Thoracic aorta (tissue), 2 donors: ENCODE measurements at regions not wholly inside any gene's neighbourhood (a gene's known extent, or its start where the extent isn't known, plus 50 kb on each side); places are given as distances from the start of the nearest gene placed in this dataset.
A peak's percentile ranks its signal among the peaks of the same experiment; 100 is the strongest.

Source experiments
- ATAC-seq: fragments of 150-250 bp; one replicate; pipeline ENCODE4 v1.8.0; 2017; ENCODE audit warnings: low read depth; ENCODE audit not compliant: insufficient number of reproducible peaks, low FRiP score
- DNase-seq: peaks from one replicate; pipeline ENCODE4 v3.0.0-alpha.2; 2020; ENCODE audit warnings: low spot score
- H3K27ac ChIP-seq, 2 donors: fragments of 200-600 bp; sonication (generic); 1 replicate in 1 of 2; 2 replicates in 1 of 2; pipeline ENCODE4 v1.5.1; 2016; ENCODE audit warnings: mild to moderate bottlenecking in 2 of 2, moderate library complexity in 2 of 2
- H3K27me3 ChIP-seq: fragments of 200-600 bp; sonication (generic); replicated peaks from 2 replicates; pipeline ENCODE4 v1.6.0; 2016; ENCODE audit warnings: mild to moderate bottlenecking; ENCODE audit not compliant: insufficient read depth
- H3K36me3 ChIP-seq: fragments of 200-600 bp; sonication (generic); one replicate; pipeline ENCODE4 v1.5.1; 2016
- H3K4me1 ChIP-seq, 2 donors: fragments of 200-600 bp; sonication (generic); 1 replicate in 1 of 2; 2 replicates in 1 of 2; pipeline versions ENCODE4 v1.5.1 to v1.6.0; 2016; ENCODE audit warnings: low read depth in 2 of 2, mild to moderate bottlenecking in 1 of 2; ENCODE audit not compliant: control insufficient read depth in 1 of 2
- H3K4me3 ChIP-seq: fragments of 200-600 bp; sonication (generic); 2 replicates; pipeline ENCODE4 v1.5.1; 2016; ENCODE audit warnings: mild to moderate bottlenecking
- H3K9me3 ChIP-seq: fragments of 200-600 bp; sonication (generic); 2 replicates; pipeline ENCODE4 v1.5.1; 2016
- CTCF ChIP-seq: fragments of 200-600 bp; sonication (generic); IDR thresholded peaks from one replicate; pipeline ENCODE4 v1.5.1; 2019; ENCODE audit warnings: antibody characterized with exemption

GRCh38 chr5:36374266-36374862 lies 72.7 kb upstream of the RANBP3L start:
- TF ChIP-seq CTCF, result no peak
- ATAC-seq (no peak), DNase-seq (no peak)
- H3K4me3 ChIP-seq, result no peak overlapping the region
- no peaks in the 10 kb centered on the region for H3K36me3 ChIP-seq
- H3K27ac ChIP-seq, result peak overlapping the region in 1 of 2 donors; percentile 1
- H3K9me3 ChIP-seq, result no peaks in the 10 kb centered on the region
- no peaks in the 10 kb centered on the region for H3K27me3 ChIP-seq
- H3K4me1 ChIP-seq, result peaks cover 0 to 8% of the 10 kb centered on the region in 2 donors

DNA sequence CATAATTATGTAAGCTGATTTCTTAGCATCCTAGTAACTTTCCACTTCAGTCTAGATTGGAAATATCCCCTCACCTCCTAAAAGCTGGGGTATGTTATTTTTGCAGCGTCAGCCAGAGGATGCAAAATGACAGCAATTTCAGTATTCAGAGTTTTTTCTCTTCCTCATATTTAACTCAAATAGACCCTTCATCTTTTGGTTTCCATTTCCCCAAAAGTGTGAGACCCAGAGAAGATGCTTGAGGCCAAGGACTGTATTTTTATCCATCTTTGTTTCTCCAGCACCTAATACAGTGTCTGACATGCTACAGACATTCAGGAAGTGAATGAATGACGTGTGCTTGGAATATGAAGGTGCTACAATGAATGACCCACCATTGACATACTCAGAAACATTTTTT lies 75.5 kb upstream of the RANBP3L start:
- DNase-seq, result no peak
- no peaks in the 10 kb centered on the region for H3K27me3 ChIP-seq
- no peaks in the 10 kb centered on the region for H3K36me3 ChIP-seq
- no peak overlapping the region for H3K4me3 ChIP-seq
- TF ChIP-seq CTCF, result no peak
- H3K4me1 ChIP-seq, result peaks cover 0 to 8% of the 10 kb centered on the region in 2 donors
- no peaks in the 10 kb centered on the region for H3K9me3 ChIP-seq
- no peak overlapping the region for H3K27ac ChIP-seq
- ATAC-seq, result no peak

DNA sequence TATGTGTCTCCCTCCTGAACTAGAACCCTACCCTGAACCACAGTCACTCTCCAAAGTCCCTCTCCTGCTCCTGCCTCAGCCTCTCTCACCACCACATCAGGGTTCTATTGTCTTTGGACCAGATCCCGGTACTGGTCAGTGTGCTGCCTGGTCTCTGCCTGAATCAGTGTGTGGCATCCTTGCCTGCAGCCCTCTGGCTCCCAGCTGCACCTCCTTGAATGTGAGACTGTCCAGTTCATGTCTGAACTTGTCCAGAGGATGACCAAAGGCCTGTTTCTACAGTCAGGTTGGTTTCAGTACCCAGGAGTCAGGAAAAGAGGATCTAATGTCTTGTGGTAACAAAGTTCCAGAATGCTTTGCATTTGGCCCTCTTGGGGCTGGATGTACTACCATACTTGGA lies 76.8 kb upstream of the RANBP3L start:
- TF ChIP-seq CTCF, result no peak
- no peaks in the 10 kb centered on the region for H3K9me3 ChIP-seq
- H3K4me1 ChIP-seq, result peaks cover 0 to 8% of the 10 kb centered on the region in 2 donors
- H3K36me3 ChIP-seq, result no peaks in the 10 kb centered on the region
- H3K4me3 ChIP-seq, result no peak overlapping the region
- H3K27ac ChIP-seq, result no peak overlapping the region
- no peak for DNase-seq
- ATAC-seq, result no peak
- H3K27me3 ChIP-seq, result no peaks in the 10 kb centered on the region

DNA sequence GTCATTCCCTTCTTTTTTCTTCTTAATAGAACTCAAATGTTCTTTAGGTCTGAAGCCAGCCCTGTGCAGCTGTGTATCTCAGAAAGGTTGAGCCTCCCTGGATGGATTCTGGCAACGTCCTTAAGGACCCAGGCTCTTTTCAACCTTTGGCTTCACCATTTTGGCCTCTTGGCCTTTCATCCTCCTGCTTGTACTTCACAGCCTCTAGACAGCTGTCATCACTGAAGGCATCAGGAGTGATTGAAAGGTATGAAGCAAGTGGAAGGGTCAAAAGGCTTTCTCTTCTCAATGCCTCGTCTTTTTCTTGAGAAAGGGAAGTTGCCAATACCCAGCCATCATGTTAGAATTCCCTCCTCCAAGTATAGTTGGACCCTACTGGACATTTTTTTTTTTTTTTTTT lies 81.2 kb upstream of the RANBP3L start:
- H3K9me3 ChIP-seq, result no peaks in the 10 kb centered on the region
- DNase-seq, result no peak
- H3K4me1 ChIP-seq, result no peaks in the 10 kb centered on the region
- no peaks in the 10 kb centered on the region for H3K36me3 ChIP-seq
- H3K27me3 ChIP-seq, result no peaks in the 10 kb centered on the region
- H3K27ac ChIP-seq, result no peak overlapping the region
- H3K4me3 ChIP-seq, result no peak overlapping the region
- no peak for TF ChIP-seq CTCF
- ATAC-seq, result no peak

GRCh38 chr5:36383942-36384341 lies 82.2 kb upstream of the RANBP3L start:
- no peaks in the 10 kb centered on the region for H3K36me3 ChIP-seq
- no peak overlapping the region for H3K27ac ChIP-seq
- DNase-seq, result no peak
- no peaks in the 10 kb centered on the region for H3K27me3 ChIP-seq
- H3K4me3 ChIP-seq, result no peak overlapping the region
- TF ChIP-seq CTCF, result no peak
- no peak for ATAC-seq
- no peaks in the 10 kb centered on the region for H3K4me1 ChIP-seq
- no peaks in the 10 kb centered on the region for H3K9me3 ChIP-seq
